CD14-positive monocyte (primary cell): ENCODE measurements at regions not wholly inside any gene's neighbourhood (a gene's known extent, or its start where the extent isn't known, plus 50 kb on each side); places are given as distances from the start of the nearest gene placed in this dataset.

Experiments
- DNase-seq, 3 donors: peaks; one replicate each; pipeline ENCODE4 v3.0.0-alpha.2; 2011 to 2022
- H2AFZ ChIP-seq: 2 replicates; pipeline ENCODE4 v1.6.0; 2012; ENCODE audit warnings: mild to moderate bottlenecking, low read depth, low read length, inconsistent platforms; ENCODE audit not compliant: insufficient read depth, poor library complexity, severe bottlenecking
- H3K27ac ChIP-seq, 2 donors: 1 replicate in 1 of 2; 2 replicates in 1 of 2; pipeline ENCODE4 v1.5.1; 2012 to 2013; ENCODE audit warnings: low read length in 2 of 2, control low read depth in 1 of 2, inconsistent platforms in 1 of 2, low read depth in 1 of 2, mild to moderate bottlenecking in 1 of 2
- H3K27me3 ChIP-seq, 2 donors: one replicate each; pipeline versions ENCODE4 v1.6.0 to v1.6.1; 2011 to 2013; ENCODE audit warnings: low read length in 2 of 2; ENCODE audit not compliant: control insufficient read depth in 2 of 2, insufficient read depth in 2 of 2
- H3K36me3 ChIP-seq, 2 donors: replicated peaks in 1 of 2; 1 replicate in 1 of 2; 2 replicates in 1 of 2; pipeline versions ENCODE4 v1.5.1 to v1.6.1; 2012 to 2013; ENCODE audit warnings: low read length in 2 of 2, control low read depth in 1 of 2, inconsistent platforms in 1 of 2, mild to moderate bottlenecking in 1 of 2; ENCODE audit not compliant: insufficient read depth in 2 of 2, control insufficient read depth in 1 of 2
- H3K4me1 ChIP-seq, 2 donors: 1 replicate in 1 of 2; 2 replicates in 1 of 2; pipeline versions ENCODE4 v1.5.1 to v1.6.1; 2012 to 2013; ENCODE audit warnings: low read length in 2 of 2, control low read depth in 1 of 2, inconsistent platforms in 1 of 2, mild to moderate bottlenecking in 1 of 2, moderate library complexity in 1 of 2; ENCODE audit not compliant: insufficient read depth in 2 of 2, control insufficient read depth in 1 of 2
- H3K4me2 ChIP-seq: replicated peaks from 2 replicates; pipeline ENCODE3; 2012; ENCODE audit warnings: low read length, moderate library complexity, mild to moderate bottlenecking; ENCODE audit not compliant: poor library complexity, severe bottlenecking; ENCODE audit errors: extremely low read depth
- H3K4me3 ChIP-seq, 3 experiments: fragments of 200-600 bp in 1 of 3; sonication (generic) in 1 of 3; replicated peaks in 1 of 3; 1 replicate in 2 of 3; 2 replicates in 1 of 3; pipeline ENCODE4 v1.5.1; 2011 to 2013; ENCODE audit warnings: low read length in 3 of 3, mild to moderate bottlenecking in 3 of 3, control low read depth in 2 of 3, low read depth in 2 of 3, inconsistent platforms in 1 of 3, moderate library complexity in 1 of 3
- H3K79me2 ChIP-seq: 2 replicates; pipeline ENCODE4 v1.6.0; 2012; ENCODE audit warnings: mild to moderate bottlenecking, control low read depth, inconsistent platforms, low read length, moderate library complexity; ENCODE audit not compliant: insufficient read depth
- H3K9ac ChIP-seq: 2 replicates; pipeline ENCODE4 v1.6.0; 2017; ENCODE audit warnings: low read length, mild to moderate bottlenecking; ENCODE audit not compliant: insufficient read depth, poor library complexity, severe bottlenecking
- H3K9me3 ChIP-seq, 2 donors: replicated peaks in 1 of 2; 1 replicate in 1 of 2; 2 replicates in 1 of 2; pipeline versions ENCODE4 v1.5.1 to v1.6.1; 2012 to 2013; ENCODE audit warnings: low read length in 2 of 2, control low read depth in 1 of 2; ENCODE audit not compliant: control insufficient read depth in 1 of 2, insufficient read depth in 1 of 2
- H4K20me1 ChIP-seq: 2 replicates; pipeline ENCODE4 v1.6.0; 2012; ENCODE audit warnings: mild to moderate bottlenecking, low read length, control low read depth, moderate library complexity; ENCODE audit not compliant: insufficient read depth
- H3K27ac Mint-ChIP-seq, 7 donors: one replicate each; pipeline ENCODE4 v1.8.0; 2020; ENCODE audit warnings: mild to moderate bottlenecking in 7 of 7, mixed read lengths in 7 of 7, moderate library complexity in 6 of 7, inconsistent platforms in 2 of 7
- H3K27me3 Mint-ChIP-seq, 3 donors: one replicate each; pipeline ENCODE4 v1.8.0; 2021 to 2022; ENCODE audit warnings: low read depth in 3 of 3, mild to moderate bottlenecking in 3 of 3, mixed read lengths in 3 of 3, moderate library complexity in 3 of 3, inconsistent platforms in 1 of 3
- H3K36me3 Mint-ChIP-seq, 2 donors: one replicate each; pipeline ENCODE4 v1.8.0; 2020; ENCODE audit warnings: mixed read lengths in 2 of 2, inconsistent platforms in 1 of 2, mild to moderate bottlenecking in 1 of 2
- H3K4me1 Mint-ChIP-seq: one replicate; pipeline ENCODE4 v1.8.0; 2020; ENCODE audit warnings: mild to moderate bottlenecking, mixed read lengths
- H3K4me3 Mint-ChIP-seq, 2 donors: one replicate each; pipeline ENCODE4 v1.8.0; 2020; ENCODE audit warnings: mild to moderate bottlenecking in 2 of 2, mixed read lengths in 2 of 2, moderate library complexity in 1 of 2
- H3K9me3 Mint-ChIP-seq, 7 donors: one replicate each; pipeline ENCODE4 v1.8.0; 2020 to 2022; ENCODE audit warnings: mixed read lengths in 7 of 7, mild to moderate bottlenecking in 6 of 7, moderate library complexity in 6 of 7, inconsistent platforms in 2 of 7
- CTCF ChIP-seq: fragments of 200-600 bp; IDR thresholded peaks from one replicate; pipeline ENCODE4 v1.8.0; 2022; ENCODE audit warnings: antibody characterized with exemption, mild to moderate bottlenecking
- WGBS: methylation state at CpG from one replicate; pipeline ENCODE4 v1.1.5; 2013; ENCODE audit warnings: missing lambda C conversion rate; ENCODE audit not compliant: insufficient coverage; 5-methylcytosine and 5-hydroxymethylcytosine counted together
- intact Hi-C, 2 donors: fragments of 100-400 bp; cut with micrococcal nuclease; formaldehyde crosslinking; loops; one replicate each; pipeline versions ENCODE4 v1.15.0 to v1.15.1; 2023

- Mint-ChIP-seq H3K4me1 (no peaks in the 10 kb centered on the region), H3K27me3 (peaks cover 26 to 45% (median 43%) of the 10 kb centered on the region in 3 donors), H3K36me3 (no peaks in the 10 kb centered on the region), H3K9me3 (peaks cover 0 to 1% (median 0%) of the 10 kb centered on the region in 7 donors), H3K27ac (no peak overlapping the region), H3K4me3 (no peak overlapping the region)
- intact Hi-C loops: no loop called here
- WGBS: 94% methylated on average over 8 of the region's 10 CpGs
- H3K9ac ChIP-seq: no peak overlapping the region
- no peaks in the 10 kb centered on the region for H3K9me3 ChIP-seq
- no peak overlapping the region for H3K27ac ChIP-seq
- no peaks in the 10 kb centered on the region for H4K20me1 ChIP-seq
- no peak for DNase-seq
- no peak overlapping the region for H2AFZ ChIP-seq
- no peak for TF ChIP-seq CTCF
- no peaks in the 10 kb centered on the region for H3K36me3 ChIP-seq
- H3K4me2 ChIP-seq: no peak overlapping the region
- no peaks in the 10 kb centered on the region for H3K79me2 ChIP-seq
- H3K4me3 ChIP-seq: no peak overlapping the region
- no peaks in the 10 kb centered on the region for H3K4me1 ChIP-seq
- peaks cover 6 to 15% of the 10 kb centered on the region in 2 donors for H3K27me3 ChIP-seq
Measured at GRCh38 chr9:32881948-32882347, 98.6 kb downstream of the TMEM215 start.

- Mint-ChIP-seq H3K4me3 (no peak overlapping the region), H3K27me3 (peaks cover 23 to 52% (median 47%) of the 10 kb centered on the region in 3 donors), H3K9me3 (peaks cover 0 to 1% (median 0%) of the 10 kb centered on the region in 7 donors), H3K36me3 (no peaks in the 10 kb centered on the region), H3K27ac (no peak overlapping the region), H3K4me1 (no peaks in the 10 kb centered on the region)
- TF ChIP-seq CTCF: no peak
- Histone ChIP-seq H3K36me3 (no peaks in the 10 kb centered on the region), H4K20me1 (no peaks in the 10 kb centered on the region), H3K79me2 (no peaks in the 10 kb centered on the region), H3K27ac (no peak overlapping the region), H3K4me2 (no peak overlapping the region), H3K4me3 (no peak overlapping the region), H3K9ac (no peak overlapping the region), H3K27me3 (peaks cover 6 to 17% of the 10 kb centered on the region in 2 donors), H3K9me3 (no peaks in the 10 kb centered on the region), H2AFZ (no peak overlapping the region), H3K4me1 (no peaks in the 10 kb centered on the region)
- 0% methylated on average over 1 of the region's 3 CpGs for WGBS
- intact Hi-C loops: no loop called here
- no peak for DNase-seq
Measured at GRCh38 chr9:32882705-32883104, 99.4 kb downstream of the TMEM215 start.
